Daoy (cell line): ENCODE measurements at regions not wholly inside any gene's neighbourhood (a gene's known extent, or its start where the extent isn't known, plus 50 kb on each side); places are given as distances from the start of the nearest gene placed in this dataset.

Source experiments
- DNase-seq: peaks from one replicate; pipeline ENCODE4 v3.0.0-alpha.2; 2015; ENCODE audit warnings: low read depth

DNA sequence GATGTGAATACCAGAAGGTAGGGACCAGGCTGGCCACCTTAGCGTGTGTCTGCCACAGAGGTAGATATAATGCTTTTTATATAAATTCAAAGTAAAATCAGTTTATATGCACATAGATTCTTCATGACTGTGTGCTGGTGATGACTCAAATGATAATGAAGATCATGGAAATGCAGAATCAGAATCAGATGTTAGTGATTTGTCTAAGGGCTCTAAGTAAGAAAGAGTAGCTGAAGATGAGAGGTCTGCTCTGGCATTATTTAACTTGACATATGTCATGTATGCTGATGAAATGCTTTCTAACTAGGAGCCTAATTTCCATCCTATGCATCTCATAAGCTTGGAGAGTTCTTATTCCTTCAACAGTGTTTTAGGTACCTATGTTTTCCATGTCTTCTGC is 50.3 kb upstream of the DPH6 start:
- no peak for DNase-seq

DNA sequence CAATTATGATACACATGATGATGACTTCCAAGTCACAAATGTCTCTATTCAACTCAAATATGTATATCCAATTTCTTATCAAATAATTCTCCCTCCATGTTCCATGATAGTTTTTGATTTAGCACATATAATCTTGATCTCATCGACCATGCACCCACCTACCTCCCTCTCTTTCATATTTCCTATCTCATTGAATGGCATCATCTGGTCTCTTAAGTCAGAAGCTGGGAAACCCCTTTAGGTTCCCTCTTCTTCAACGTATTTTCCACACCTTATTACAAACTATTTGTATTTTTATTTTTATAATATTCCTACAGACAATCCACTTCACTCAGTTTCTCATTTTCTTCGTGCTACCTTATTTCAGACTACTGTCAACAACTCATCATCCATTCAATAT is 56.9 kb upstream of the DPH6 start:
- no peak for DNase-seq

DNA sequence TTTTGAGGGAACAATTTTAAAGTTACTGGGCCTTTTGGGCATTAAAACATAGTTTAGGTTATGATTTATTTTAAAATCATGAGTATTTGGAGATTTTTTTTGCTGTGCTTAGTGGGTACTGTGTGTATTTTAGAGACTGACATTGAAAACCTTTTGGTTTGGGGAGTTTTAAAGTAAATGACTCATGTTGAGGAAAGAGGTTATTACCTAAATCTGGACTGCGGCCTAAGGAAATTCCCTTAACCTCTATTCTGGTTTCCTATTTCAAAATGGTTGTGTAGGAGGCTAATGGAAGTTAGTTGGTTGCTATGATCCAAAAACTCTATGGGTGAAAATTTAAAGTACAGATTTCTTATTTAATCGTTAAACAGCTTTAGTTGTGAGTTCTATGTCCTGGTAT is 57.3 kb upstream of the DPH6 start:
- DNase-seq: peak; percentile 58

DNA sequence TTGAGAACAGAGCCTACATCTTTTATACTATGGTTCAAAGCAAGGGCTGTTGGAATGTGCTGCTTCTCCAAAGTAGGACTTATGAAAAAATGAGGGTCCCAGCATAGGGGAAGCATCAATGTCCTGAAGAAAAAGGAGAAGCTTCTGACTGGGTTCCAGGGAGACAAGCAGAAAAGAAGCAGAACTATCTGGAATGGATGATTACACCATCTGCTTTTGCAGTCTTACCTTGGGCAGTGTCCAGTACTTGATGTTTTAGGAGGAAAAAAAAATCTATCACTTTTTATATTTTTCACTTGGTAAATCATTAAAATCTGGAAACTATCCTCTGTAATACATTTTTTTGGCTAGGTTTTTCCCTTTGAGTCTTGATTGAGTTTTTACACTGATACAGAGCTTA is 57.9 kb upstream of the DPH6 start:
- DNase-seq: no peak

DNA sequence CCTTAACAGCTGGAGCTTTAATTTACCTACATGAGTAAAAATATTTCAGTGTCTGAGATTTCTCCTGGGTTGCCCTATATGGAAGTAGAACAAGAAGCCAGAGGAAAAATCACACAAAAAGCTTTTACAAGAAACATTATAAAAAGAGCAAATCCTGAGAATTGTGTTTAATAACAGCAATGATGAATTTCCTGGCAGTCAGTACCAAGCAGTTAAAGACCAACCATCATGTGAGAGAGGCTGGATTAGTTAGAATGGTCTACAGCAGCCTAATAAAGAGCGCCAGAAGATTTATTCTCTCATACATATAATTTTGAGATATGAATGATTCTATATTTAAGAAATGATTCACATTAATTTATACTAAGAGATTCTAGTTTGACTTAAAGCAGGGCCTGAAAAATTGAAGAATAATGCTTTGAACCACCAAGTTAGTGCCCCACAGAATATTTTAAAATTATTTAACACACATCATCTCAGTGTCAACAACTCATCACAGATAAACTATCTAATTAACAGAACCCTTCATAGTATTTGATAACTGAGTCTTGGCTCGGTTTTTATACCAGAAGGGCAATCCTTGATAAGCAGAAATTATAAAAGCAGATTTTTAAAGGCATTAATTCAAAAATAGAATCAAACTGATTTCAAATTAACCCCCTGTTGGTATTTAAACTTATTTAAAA is 59.9 kb upstream of the DPH6 start:
- no peak for DNase-seq

DNA sequence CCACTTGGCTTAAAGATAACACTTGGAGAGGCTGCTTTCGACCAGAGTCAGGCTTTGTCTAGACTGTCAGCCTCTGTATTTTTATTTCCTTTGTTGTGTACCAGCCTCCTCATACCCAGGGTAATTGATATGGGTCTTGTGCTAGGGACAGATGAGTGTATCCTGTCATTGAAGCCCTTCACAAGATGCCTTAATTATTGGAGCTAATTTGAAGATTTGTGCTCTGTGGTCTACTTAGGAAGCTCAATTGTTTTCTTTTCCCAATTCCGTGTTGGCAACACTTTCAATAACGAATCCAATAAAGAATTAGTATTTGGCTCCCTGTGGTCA is 60.5 kb upstream of the DPH6 start:
- no peak for DNase-seq

DNA sequence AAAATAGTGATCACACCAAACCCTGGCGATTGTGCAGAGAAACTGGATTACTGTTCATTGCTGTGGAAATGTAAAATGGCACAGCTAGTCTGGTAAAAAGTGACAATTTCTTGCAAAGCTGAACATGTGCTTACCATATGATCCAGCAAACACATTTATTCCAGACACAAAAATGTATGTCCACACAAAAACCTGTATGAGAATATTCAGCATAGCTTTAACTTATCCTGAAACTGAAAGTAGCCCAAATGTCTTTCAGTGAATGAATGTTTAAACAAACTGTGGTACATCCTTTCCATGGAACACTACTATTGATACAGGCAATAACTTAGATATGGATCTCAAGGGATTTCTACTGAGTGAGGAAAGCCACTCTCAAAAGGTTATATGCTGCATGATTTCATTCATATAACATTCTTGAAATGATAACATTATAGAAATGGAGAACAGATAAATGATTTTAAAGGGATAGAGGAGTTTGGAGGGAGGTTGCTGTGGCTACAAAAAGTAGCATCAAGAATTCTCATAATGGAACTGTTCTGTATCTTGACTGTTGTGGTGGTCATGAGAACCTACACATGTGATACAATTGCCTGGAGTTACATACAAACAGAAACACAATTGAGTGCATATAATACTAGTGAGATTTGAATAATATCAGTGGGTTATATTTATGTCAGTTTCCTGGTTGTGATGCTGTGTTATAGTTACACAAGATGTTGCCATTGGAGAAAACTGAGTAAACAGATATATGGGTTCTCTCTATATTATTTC is 70.7 kb upstream of the DPH6 start:
- DNase-seq: no peak

DNA sequence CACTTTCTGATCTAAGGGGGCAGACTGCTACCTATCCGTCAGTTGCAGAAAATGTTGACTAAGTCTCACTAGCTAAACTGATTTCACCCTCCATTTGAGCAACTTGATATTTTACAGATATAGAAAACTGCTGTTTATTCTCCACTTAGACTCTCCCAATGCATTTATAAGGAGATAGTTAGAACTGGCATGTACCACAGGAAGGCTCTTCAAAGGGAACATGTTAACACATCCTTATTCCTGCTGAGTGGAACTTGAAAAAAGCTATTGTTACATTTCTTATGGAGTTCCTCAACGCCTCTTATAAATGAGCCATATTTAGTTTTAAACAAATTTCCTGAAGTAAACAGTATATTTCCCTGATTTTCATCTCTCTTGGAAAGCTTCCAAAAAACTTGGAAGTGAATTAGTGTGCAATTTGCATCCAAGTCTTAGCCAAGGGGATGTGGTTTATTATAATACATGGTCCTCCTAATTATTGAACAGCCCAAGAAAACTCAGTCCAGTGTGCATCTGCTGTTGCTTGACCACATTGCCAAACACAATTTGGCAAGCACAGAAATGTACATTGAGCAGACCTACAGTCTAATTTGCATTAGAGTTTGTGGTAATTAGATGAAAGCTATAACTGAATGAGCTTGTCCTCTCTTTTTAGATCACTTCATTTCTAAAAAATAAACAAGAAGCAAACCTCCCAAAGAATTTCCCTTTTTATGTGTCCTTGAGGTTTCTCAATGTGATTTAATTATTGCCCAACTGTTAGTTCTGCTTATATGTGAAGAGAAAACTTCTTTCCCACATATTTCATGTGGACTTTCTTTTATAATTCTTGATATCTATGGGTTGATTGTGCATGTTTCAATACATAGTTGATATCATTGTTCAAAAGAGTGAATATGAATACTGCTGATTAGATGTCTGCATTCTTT is 72.6 kb upstream of the DPH6 start:
- no peak for DNase-seq

DNA sequence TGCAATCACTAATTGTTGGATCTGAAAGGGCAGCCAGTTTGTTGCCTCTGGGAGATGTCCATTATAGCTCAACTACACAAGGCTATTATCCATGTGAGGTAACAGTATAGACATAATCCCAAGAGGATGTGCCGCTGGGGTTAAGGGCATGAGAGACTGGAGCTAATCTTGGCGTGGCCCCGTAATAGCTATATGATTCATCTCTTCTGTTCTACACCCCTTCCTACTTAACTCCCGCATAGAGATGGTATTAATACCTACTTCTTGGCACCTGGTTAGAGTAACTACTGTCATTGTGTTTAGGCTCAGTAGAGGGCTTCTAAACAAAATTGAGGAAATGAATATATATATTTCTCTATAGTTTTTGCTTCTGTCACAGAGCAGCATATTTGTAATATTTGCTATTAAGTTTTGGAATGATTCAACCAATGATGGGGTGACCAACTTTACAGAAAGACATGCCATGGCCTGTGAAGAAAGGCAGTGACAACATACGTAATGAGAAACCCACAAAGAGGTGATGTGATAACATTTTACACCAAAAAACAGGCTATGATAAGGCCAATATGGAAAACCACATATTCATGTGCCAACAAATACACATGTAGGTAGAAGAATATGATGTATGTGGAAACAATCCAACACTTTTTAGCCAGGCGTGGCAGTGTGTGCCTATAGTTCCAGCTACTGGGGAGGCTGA is 76.8 kb upstream of the DPH6 start:
- DNase-seq: peak; percentile 9

DNA sequence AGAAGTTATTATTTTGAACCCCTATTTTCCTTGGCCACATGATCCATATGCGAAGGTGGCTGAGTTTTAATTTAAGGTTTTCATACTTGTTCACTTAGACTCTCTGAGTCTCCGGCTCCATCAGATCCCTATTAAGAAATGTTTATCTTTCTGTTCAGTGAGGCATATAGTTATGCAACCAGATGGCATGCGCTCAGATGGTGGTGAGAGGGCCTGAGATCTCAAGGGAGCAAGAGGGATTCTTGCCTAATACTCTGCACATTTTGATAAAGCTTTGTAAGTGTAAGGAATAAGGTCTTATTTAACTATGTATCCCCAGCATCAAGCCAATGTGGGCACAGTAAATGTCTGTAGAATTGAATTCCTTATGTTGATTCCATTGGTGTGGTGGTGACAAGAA is 78.9 kb upstream of the DPH6 start:
- peak; percentile 40 for DNase-seq

DNA sequence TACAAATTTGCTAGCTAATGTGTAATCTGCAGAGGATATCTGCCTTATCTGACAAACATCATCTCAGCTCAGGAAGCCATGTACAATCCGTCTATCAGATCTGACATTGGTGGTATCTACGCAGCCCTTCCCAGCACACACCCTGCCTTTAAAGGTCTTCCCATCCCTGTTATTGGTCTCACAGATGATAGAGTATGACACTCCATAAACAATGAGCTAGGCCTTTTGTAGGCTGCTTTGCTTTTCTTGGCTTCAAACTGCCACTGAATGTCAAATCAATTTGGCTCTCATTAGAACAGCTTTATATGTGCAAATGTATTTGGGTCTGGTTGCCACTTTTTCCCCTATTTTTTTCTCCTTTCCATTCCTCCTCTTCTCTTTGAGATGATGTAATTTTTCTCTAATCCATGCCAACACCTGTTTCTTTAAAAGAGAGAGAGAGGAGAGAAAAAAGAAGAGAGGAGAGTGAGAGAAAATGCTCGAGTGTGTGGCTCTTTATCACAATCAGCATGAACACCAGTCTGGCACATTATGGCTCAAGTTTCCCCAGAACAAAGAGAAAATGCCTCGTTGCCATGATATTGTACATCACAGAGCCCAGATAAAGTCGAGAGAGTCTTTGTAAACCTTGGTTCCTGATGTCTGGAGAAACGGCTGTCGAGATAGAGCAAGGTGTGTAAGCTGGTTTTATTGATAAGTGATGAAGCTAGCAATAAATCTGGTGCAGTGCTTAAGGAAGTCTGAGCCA is 80.8 kb upstream of the DPH6 start:
- DNase-seq: no peak

DNA sequence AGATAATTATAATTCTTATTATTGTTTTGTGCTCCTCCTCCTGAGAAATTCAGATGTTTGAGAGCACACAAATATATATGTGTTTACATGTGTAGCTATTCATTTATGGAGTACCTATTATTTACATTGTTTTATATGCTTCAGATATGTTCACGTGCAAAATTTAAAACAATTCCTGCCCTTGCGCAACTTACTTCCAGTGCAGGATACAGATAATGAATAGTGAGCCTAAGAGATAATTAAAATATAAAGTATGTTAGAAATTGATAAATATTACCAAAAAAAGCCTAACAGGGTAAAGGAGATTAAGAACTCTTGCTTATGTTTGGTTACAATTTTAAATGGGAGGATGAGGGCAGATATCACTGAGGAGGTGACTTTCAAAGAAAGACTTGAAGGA is 81.7 kb upstream of the DPH6 start:
- no peak for DNase-seq

DNA sequence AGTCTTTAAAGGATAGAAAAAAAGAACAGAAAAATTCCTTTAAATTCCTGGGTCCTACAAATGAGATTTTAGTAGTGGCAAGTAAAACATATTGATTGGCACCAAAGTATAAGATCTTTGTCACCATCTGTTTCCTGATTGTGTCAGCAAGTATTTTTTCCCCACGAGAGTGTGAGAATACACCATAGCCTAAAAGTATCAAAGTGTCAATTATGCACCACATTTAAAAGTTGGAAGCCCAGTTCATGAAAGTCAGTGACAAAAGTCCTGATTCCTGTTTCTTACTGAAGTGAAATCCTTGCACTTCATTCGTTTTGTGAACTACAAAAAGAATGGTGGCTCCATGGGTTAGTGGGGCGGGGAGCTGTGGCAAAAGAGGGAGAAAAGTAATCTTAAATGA is 83.8 kb upstream of the DPH6 start:
- DNase-seq: no peak

DNA sequence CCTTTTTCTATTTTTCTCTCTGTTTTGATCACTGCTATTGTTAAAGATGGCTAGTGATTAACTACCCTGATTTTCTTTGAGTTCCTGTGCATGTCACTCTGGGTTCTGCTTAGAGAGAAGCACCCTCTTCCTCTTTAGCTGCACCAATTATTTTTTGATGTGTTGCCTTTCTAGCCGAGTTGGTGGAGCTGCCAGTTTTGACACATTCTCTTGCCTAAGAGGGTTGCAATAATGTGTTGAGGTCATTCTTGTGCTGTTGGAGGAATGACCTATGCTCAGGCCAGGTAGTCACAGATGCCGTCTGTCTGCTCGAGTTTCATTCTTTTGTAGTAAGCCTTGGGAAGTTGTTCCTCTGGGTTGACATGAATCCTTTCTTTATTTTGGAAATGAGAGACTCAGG is 84.6 kb upstream of the DPH6 start:
- no peak for DNase-seq

DNA sequence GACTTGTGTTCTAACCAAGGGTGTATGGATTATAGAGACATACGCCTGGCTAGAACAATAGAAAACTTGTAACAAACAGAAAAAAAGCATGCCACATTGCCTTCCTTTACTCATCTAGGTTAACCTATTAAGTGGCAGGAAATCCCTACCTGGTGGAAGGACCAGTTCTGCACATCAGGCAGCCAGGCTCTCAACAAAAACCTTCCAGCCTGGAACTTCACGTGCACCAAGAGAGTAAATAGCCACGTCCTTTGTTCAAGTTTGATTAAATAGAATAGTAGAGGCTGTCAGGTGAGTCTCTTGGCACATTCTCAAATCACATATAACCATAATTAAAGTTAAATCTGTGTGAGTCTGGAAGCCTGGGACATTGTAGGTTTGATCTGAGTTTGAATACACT is 85.0 kb upstream of the DPH6 start:
- DNase-seq: no peak

DNA sequence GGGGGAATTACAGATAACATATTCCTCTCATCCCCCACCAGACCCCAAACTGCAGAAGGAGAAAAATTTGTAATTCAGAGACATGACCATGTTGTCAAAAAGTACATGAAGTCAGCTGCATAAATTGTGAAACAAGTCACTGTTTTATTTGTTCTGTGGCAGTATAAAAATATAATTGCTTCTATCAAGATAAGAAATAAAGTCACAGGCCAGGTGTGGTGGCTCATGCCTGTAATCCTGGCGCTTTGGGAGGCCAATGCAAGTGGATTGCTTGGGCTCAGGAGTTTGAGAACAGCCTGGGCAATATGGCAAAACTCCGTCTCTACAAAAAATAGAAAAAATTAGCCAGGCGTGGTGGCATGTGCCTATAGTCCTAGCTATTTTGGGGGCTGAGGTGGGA is 87.7 kb upstream of the DPH6 start:
- no peak for DNase-seq

DNA sequence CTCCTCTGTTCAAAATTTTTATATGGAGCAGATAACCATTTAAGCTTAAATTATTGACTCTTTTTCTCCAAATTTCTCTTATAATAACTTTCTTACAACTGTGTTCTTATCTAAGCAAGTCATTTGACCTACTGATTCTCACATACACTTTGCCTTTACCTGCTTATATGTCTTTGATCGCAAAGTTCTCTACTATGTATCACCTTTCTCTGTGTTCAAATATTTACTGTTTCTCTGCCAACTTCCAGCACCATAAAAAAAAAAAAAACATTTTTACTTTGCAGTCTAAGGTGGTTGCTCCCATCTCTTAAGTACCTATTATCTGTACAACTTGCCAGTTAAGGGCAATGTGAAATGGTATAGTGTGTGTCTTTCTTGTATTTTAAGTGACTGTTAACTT is 100.8 kb upstream of the DPH6 start:
- no peak for DNase-seq

DNA sequence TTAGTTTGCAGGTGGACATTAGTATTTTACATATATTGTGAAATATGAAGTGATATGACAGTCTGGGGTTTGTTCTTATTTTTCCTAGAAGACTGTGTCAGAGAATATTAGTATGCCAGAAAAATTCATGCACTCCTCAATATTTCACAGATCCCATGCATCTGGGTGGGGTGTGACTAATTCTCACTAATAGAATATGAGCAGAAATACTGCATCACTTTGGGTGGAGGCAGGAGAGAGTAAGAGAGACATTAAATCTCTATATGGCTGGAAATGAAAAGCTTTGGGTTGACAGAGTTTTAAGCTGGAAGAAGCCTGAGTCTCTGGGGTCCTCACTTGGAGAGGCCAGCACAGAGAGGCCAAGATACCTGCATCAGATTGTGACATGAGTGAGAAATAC is 101.3 kb upstream of the DPH6 start:
- no peak for DNase-seq

DNA sequence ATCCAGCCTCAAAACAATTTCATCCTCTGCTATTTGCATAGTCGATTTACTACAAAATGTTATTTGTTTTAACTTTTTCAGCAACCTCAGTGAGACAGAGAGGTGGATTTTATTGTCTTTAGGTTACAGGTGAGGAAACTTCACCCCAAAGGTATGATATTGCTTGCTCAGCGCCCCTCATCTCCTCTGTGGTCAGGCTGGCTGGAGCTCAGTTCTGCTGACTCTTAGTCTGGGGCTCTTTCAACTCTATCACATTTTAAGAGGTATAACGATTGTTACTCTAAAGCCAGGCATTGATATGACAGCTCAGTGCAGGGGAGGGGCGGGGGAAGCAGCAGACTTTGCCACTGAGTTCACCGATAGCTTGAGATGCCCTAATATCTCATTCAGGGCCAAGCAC is 103.0 kb upstream of the DPH6 start:
- DNase-seq: no peak

DNA sequence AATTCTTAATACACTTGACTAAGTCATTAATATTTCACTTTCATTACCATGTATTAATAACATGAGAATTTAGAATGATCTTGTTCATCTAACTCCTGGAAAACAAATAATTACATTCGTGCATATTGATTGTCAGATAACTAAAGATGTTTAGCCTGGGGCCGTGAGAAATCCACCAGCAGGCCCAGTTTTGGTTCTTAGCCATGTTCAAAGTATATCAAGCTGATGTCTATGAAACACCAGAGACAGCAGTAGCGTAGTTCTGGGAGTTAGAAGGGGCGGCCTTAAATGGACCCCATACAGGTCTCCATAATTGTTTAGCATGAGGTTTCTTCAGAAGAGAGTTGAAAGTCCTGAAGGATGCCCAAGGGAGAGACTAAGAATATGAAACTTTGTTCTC is 103.6 kb upstream of the DPH6 start:
- DNase-seq: no peak

DNA sequence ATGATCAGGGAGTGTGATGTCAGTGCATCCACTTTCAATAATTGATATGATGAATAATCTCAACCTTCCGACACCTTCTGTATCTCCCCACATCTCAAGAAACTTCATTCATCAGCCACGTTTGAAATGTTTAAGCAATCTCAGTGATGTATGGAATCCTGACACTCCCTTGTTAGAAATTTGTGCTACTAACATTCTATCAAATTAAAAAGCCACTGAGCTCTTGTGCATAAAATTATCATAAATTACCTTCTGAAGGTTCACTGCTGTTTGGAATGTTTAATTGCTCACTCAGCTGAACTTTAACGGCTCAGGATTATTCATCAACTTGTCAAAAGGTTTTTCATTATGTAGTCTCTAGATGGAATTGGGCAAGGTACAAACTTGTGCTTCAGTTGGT is 108.4 kb upstream of the DPH6 start:
- DNase-seq: no peak
